ENCODE measurements at regions not wholly inside any gene's neighbourhood (a gene's known extent, or its start where the extent isn't known, plus 50 kb on each side); places are given as distances from the start of the nearest gene placed in this dataset.

GRCh38 chrX:79601341-79602131 lies 234.4 kb upstream of the ITM2A start:
- TF ChIP-seq CTCF (IDR thresholded peaks at IDR 0.05) (no peak), TEAD4 (CRISPR knock-in tag; IDR thresholded peaks at IDR 0.05) (no peak), ZNF512 (CRISPR knock-in tag; IDR thresholded peaks at IDR 0.05; ENCODE audit: borderline replicate concordance) (no peak), FOXP4 (CRISPR knock-in tag; IDR thresholded peaks at IDR 0.05) (no peak), AFF4 (CRISPR knock-in tag; IDR thresholded peaks at IDR 0.05; ENCODE audit: borderline replicate concordance) (no peak), CREB1 (CRISPR knock-in tag; IDR thresholded peaks at IDR 0.05) (no peak), GABPB1 (CRISPR knock-in tag; IDR thresholded peaks at IDR 0.05) (no peak), USF2 (CRISPR knock-in tag; IDR thresholded peaks at IDR 0.05) (no peak), SMAD3 (CRISPR knock-in tag; IDR thresholded peaks at IDR 0.05; ENCODE audit: borderline replicate concordance) (no peak), GTF2I (CRISPR knock-in tag; conservative IDR thresholded peaks at IDR 0.05) (no peak), SP1 (CRISPR knock-in tag; conservative IDR thresholded peaks at IDR 0.05) (no peak), KAT7 (CRISPR knock-in tag; IDR thresholded peaks at IDR 0.05; ENCODE audit: borderline replicate concordance) (no peak)

Measured in WTC11 (cell line).